ENCODE measurements at regions not wholly inside any gene's neighbourhood (a gene's known extent, or its start where the extent isn't known, plus 50 kb on each side); places are given as distances from the start of the nearest gene placed in this dataset.
"Not testable (repeated sequence)": the region's sequence is repeated elsewhere in the genome, so short reads cannot be mapped to it uniquely, and the experiment has no call there.

- Histone ChIP-seq H3K9me3 (no peaks in the 10 kb centered on the region), H3K4me3 (no peak overlapping the region), H3K36me3 (no peaks in the 10 kb centered on the region), H3K27me3 (no peaks in the 10 kb centered on the region), H3K4me1 (no peaks in the 10 kb centered on the region), H3K27ac (no peak overlapping the region)
- DNase-seq (ENCODE audit: low spot score in 2 of 2), result no peak
- intact Hi-C loops (cut with DNase I), result no loop called here
- TF ChIP-seq CTCF (IDR thresholded peaks at IDR 0.05), result no peak
Observed at GRCh38 chr4:187090401-187090800, 366.7 kb upstream of the FAT1 start.

GRCh38 chr4:187090832-187091231 is 367.2 kb upstream of the FAT1 start:
- H3K4me3 ChIP-seq; H3K4me1 ChIP-seq; H3K27me3 ChIP-seq; intact Hi-C loops (cut with DNase I); H3K9me3 ChIP-seq; H3K27ac ChIP-seq; H3K36me3 ChIP-seq; DNase-seq (ENCODE audit: low spot score in 2 of 2): not testable (repeated sequence)

DNA sequence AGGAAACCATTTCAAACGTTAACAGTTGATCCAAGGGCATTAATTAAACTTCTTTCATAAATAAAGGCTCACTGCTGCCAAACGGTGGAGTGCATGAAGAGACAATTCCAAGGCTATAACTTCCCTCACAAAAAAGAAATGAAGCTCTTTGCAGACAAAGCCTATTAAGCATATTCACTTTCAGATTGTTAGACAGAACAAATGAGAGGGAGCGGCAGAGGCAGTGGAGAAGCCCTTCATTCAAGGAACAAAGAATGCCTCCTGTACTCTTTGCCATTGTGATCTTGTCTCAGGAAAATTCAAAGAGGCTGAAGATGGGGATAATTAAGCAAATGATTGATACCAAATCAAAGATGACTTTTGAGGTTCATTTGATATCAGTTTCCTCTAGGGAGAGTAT is 370.5 kb upstream of the FAT1 start:
- Histone ChIP-seq H3K36me3 (no peaks in the 10 kb centered on the region), H3K27me3 (no peaks in the 10 kb centered on the region), H3K9me3 (peaks cover 0 to 9% of the 10 kb centered on the region in 2 donors), H3K4me1 (no peaks in the 10 kb centered on the region), H3K4me3 (no peak overlapping the region), H3K27ac (no peak overlapping the region)
- DNase-seq (ENCODE audit: low spot score in 2 of 2), result no peak
- intact Hi-C loops (cut with DNase I), result no loop called here
- no peak for TF ChIP-seq CTCF (IDR thresholded peaks at IDR 0.05)

DNA sequence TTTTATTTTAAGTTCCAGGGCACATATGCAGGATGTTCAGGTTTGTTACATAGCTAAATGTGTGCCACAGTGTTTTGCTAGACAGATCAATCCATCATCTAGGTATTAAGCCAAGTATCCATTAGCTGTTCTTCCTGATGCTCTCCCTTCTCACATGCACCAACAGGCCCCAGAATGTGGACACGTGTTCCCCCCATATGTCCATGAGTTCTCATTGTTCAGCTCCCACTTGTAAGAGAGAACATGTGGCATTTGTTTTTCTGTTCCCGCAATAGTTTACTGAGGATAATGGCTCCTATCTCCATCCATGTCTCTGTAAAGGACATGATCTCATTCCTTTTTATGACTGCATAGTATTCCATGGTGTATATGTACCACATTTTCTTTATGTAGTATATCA is 374.8 kb upstream of the FAT1 start:
- no peak for DNase-seq (ENCODE audit: low spot score in 2 of 2)
- H3K27me3 ChIP-seq, result no peaks in the 10 kb centered on the region
- intact Hi-C loops (cut with DNase I), result no loop called here
- H3K4me1 ChIP-seq, result no peaks in the 10 kb centered on the region
- peaks cover 0 to 9% of the 10 kb centered on the region in 2 donors for H3K9me3 ChIP-seq
- no peak overlapping the region for H3K27ac ChIP-seq
- H3K4me3 ChIP-seq, result no peak overlapping the region
- TF ChIP-seq CTCF (IDR thresholded peaks at IDR 0.05), result no peak
- H3K36me3 ChIP-seq, result no peaks in the 10 kb centered on the region

GRCh38 chr4:187103351-187103750 is 379.7 kb upstream of the FAT1 start:
- Histone ChIP-seq H3K27me3 (no peaks in the 10 kb centered on the region), H3K4me1 (no peaks in the 10 kb centered on the region), H3K9me3 (peaks cover 0 to 4% of the 10 kb centered on the region in 2 donors), H3K36me3 (no peaks in the 10 kb centered on the region), H3K27ac (no peak overlapping the region), H3K4me3 (no peak overlapping the region)
- TF ChIP-seq CTCF (IDR thresholded peaks at IDR 0.05), result no peak
- no peak for DNase-seq (ENCODE audit: low spot score in 2 of 2)
- intact Hi-C loops (cut with DNase I), result no loop called here

- Histone ChIP-seq H3K27me3 (no peaks in the 10 kb centered on the region), H3K27ac (no peak overlapping the region), H3K9me3 (no peaks in the 10 kb centered on the region), H3K4me3 (no peak overlapping the region), H3K4me1 (no peaks in the 10 kb centered on the region), H3K36me3 (no peaks in the 10 kb centered on the region)
- no peak for TF ChIP-seq CTCF (IDR thresholded peaks at IDR 0.05)
- intact Hi-C loops (cut with DNase I), result no loop called here
- no peak for DNase-seq (ENCODE audit: low spot score in 2 of 2)
Observed at GRCh38 chr4:187108845-187109244, 385.2 kb upstream of the FAT1 start.

Measured in ascending aorta (tissue), 2 donors.